Heart left ventricle (tissue), 16 donors: ENCODE measurements at regions not wholly inside any gene's neighbourhood (a gene's known extent, or its start where the extent isn't known, plus 50 kb on each side); places are given as distances from the start of the nearest gene placed in this dataset.

Experiments
- ATAC-seq, 4 donors: fragments of 200-7000 bp; cut with Tn5 transposase; one replicate each; pipeline ENCODE4 v1.9.1; 2020 to 2022; ENCODE audit warnings: moderate library complexity in 4 of 4, mild to moderate bottlenecking in 3 of 4, moderate number of reproducible peaks in 1 of 4
- DNase-seq, 5 donors: peaks; one replicate each; pipeline ENCODE4 v3.0.0-alpha.2; 2020
- H3K27ac ChIP-seq, 12 donors: fragments of 200-600 bp; sonication (generic) in 4 of 12; one replicate each; pipeline versions ENCODE4 v1.5.0 to v1.8.0; 2016 to 2022; ENCODE audit warnings: mild to moderate bottlenecking in 2 of 12
- H3K27me3 ChIP-seq, 9 donors: fragments of 200-600 bp; sonication (generic) in 2 of 9; one replicate each; pipeline versions ENCODE4 v1.5.1 to v1.8.0; 2016 to 2022; ENCODE audit warnings: mild to moderate bottlenecking in 3 of 9
- H3K36me3 ChIP-seq, 9 donors: fragments of 200-600 bp; sonication (generic) in 2 of 9; one replicate each; pipeline versions ENCODE4 v1.5.0 to v1.8.0; 2018 to 2022; ENCODE audit warnings: mild to moderate bottlenecking in 2 of 9
- H3K4me1 ChIP-seq, 12 donors: fragments of 200-600 bp; sonication (generic) in 4 of 12; one replicate each; pipeline versions ENCODE4 v1.5.0 to v1.8.0; 2016 to 2022; ENCODE audit warnings: mild to moderate bottlenecking in 3 of 12
- H3K4me3 ChIP-seq, 12 donors: fragments of 200-600 bp; sonication (generic) in 4 of 12; one replicate each; pipeline versions ENCODE4 v1.5.0 to v1.8.0; 2017 to 2022; ENCODE audit warnings: mild to moderate bottlenecking in 9 of 12, moderate library complexity in 4 of 12
- H3K9me3 ChIP-seq, 12 donors: fragments of 200-600 bp; sonication (generic) in 4 of 12; one replicate each; pipeline versions ENCODE4 v1.5.0 to v1.8.0; 2016 to 2022; ENCODE audit warnings: mild to moderate bottlenecking in 1 of 12
- CTCF ChIP-seq, 12 donors: fragments of 200-600 bp; sonication (generic) in 4 of 12; IDR thresholded peaks; one replicate each; pipeline versions ENCODE4 v1.5.0 to v1.8.0; 2018 to 2022; ENCODE audit warnings: antibody characterized with exemption in 12 of 12, mild to moderate bottlenecking in 5 of 12
- POLR2A ChIP-seq, 2 donors: fragments of 450-650 bp; IDR thresholded peaks; one replicate each; pipeline ENCODE4 v1.6.1; 2017; ENCODE audit warnings: antibody characterized with exemption in 2 of 2, mild to moderate bottlenecking in 2 of 2, moderate library complexity in 2 of 2
- WGBS, 4 donors: extraction: QIAGEN DNeasy Blood & Tissue Kit in 2 of 4; methylation state at CpG; one replicate each; pipeline versions ENCODE4 v1.1.5 to v1.1.7; 2013 to 2018; 5-methylcytosine and 5-hydroxymethylcytosine counted together
- intact Hi-C, 10 donors: fragments of 100-400 bp; cut with DNase I; formaldehyde crosslinking; loops; one replicate each; pipeline versions ENCODE4 v1.11.1 to v1.14.2; 2022
- donor health status: ischemic (EF 13 %, LVEDD 7.1; RV severe dilation, severe dysfunction).
- donor health status: healthy with polysubstance abuse.
- donor health status: DM: no; HTN: yes; CAD: no.
- donor health status: DM: no; HTN: no; CAD: no.
- donor health status: ischemic (EF 25% LVEDD 6.9; RV normal size, moderate dysfunction).
- donor health status: ischemic (EF 25% LVEDD 5.7; RV mildly dilated, moderate dysfunction).
- donor health status: healthy.
- donor health status: DM: yes; HTN: yes; CAD: no.
- donor health status: ischemic (EF 35%, LVEDD 5.7; RV mildly dilated, moderate dysfunction).
- donor health status: nonischemic (EF 11% LVEDD 7.7; RV severe dilation, severe dysfunction).
- donor health status: DM: yes; HTN: yes; CAD: no.
- donor health status: PGD.
- donor health status: ischemic (EF 29% LVEDD 5.4; RV normal size, mild dysfunction).
- donor health status: nonischemic (EF 23%, LVEDD 6.1; RV moderate dilation, normal function).

GRCh38 chr11:29751618-29752017, 265.2 kb downstream of the KCNA4 start:
- ATAC-seq (no peak), DNase-seq (no peak)
- TF ChIP-seq CTCF (IDR thresholded peaks at IDR 0.05) (no peak), POLR2A (IDR thresholded peaks at IDR 0.05) (no peak)
- Histone ChIP-seq H3K27me3 (no peaks in the 10 kb centered on the region), H3K4me3 (no peak overlapping the region), H3K36me3 (no peaks in the 10 kb centered on the region), H3K4me1 (no peaks in the 10 kb centered on the region), H3K9me3 (peaks cover 0 to 3% (median 0%) of the 10 kb centered on the region in 12 donors), H3K27ac (no peak overlapping the region)
- intact Hi-C loops, result no loop called here
- WGBS, 4 donors, result 40 to 61% (median 49%) methylated on average over 1 of the region's 1 CpG

GRCh38 chr11:29750392-29750791, 266.4 kb downstream of the KCNA4 start:
- Histone ChIP-seq H3K4me1 (no peaks in the 10 kb centered on the region), H3K4me3 (no peak overlapping the region), H3K27me3 (no peaks in the 10 kb centered on the region), H3K36me3 (no peaks in the 10 kb centered on the region), H3K27ac (no peak overlapping the region), H3K9me3 (no peaks in the 10 kb centered on the region)
- intact Hi-C loops, result no loop called here
- 78 to 84% (median 82%) methylated on average over 3 of the region's 3 CpGs for WGBS, 4 donors
- no peak for TF ChIP-seq POLR2A (IDR thresholded peaks at IDR 0.05)
- no peak for TF ChIP-seq CTCF (IDR thresholded peaks at IDR 0.05)
- no peak for DNase-seq
- ATAC-seq, result no peak

GRCh38 chr11:29734287-29734686, 282.5 kb downstream of the KCNA4 start:
- intact Hi-C loops, result no loop called here
- H3K4me1 ChIP-seq, result no peaks in the 10 kb centered on the region
- H3K9me3 ChIP-seq, result peaks cover 0 to 5% (median 0%) of the 10 kb centered on the region in 12 donors
- no peaks in the 10 kb centered on the region for H3K36me3 ChIP-seq
- ATAC-seq, result no peak
- no peaks in the 10 kb centered on the region for H3K27me3 ChIP-seq
- no peak for DNase-seq
- H3K4me3 ChIP-seq, result no peak overlapping the region
- TF ChIP-seq POLR2A (IDR thresholded peaks at IDR 0.05) (no peak), CTCF (IDR thresholded peaks at IDR 0.05) (no peak)
- 59 to 76% (median 67%) methylated on average over 1 of the region's 1 CpG for WGBS, 4 donors
- no peak overlapping the region for H3K27ac ChIP-seq

GRCh38 chr11:29713831-29714320, 303.0 kb downstream of the KCNA4 start:
- Histone ChIP-seq H3K27ac (no peak overlapping the region), H3K9me3 (peaks cover 0 to 4% (median 0%) of the 10 kb centered on the region in 12 donors), H3K4me1 (peaks cover 0 to 6% (median 0%) of the 10 kb centered on the region in 12 donors), H3K36me3 (no peaks in the 10 kb centered on the region), H3K27me3 (no peaks in the 10 kb centered on the region), H3K4me3 (no peak overlapping the region)
- 86 to 96% (median 92%) methylated on average over 14 of the region's 14 CpGs for WGBS, 4 donors
- TF ChIP-seq POLR2A (IDR thresholded peaks at IDR 0.05) (no peak), CTCF (IDR thresholded peaks at IDR 0.05) (no peak)
- DNase-seq, result no peak
- intact Hi-C loops, result no loop called here
- no peak for ATAC-seq
